ENCODE measurements at regions not wholly inside any gene's neighbourhood (a gene's known extent, or its start where the extent isn't known, plus 50 kb on each side); places are given as distances from the start of the nearest gene placed in this dataset.
A peak's percentile ranks its signal among the peaks of the same experiment; 100 is the strongest.

- DNase-seq: no peak
- Mint-ChIP-seq H3K4me3 (peak overlapping the region; percentile 70; the same call in 1 of the 2 replicates), H3K4me1 (ENCODE audit: low read depth) (peaks cover 86% of the 10 kb centered on the region; the same call in 1 of the 2 replicates), H3K36me3 (ENCODE audit: low read depth) (peaks cover 5% of the 10 kb centered on the region; the same call in 1 of the 2 replicates), H3K9me3 (no peaks in the 10 kb centered on the region; the same call in 1 of the 2 replicates), H3K27ac (peak overlapping the region; percentile 76; the same call in 1 of the 2 replicates), H3K27me3 (ENCODE audit: insufficient read depth) (no peaks in the 10 kb centered on the region)
- TF ChIP-seq CTCF (IDR thresholded peaks at IDR 0.05): no peak
Measured at GRCh38 chr13:105073041-105073440, 1462.4 kb downstream of the EFNB2 start.

GRCh38 chr13:105070452-105070851, 1465.0 kb downstream of the EFNB2 start:
- Mint-ChIP-seq H3K9me3 (no peaks in the 10 kb centered on the region; the same call in 1 of the 2 replicates), H3K27me3 (ENCODE audit: insufficient read depth) (no peaks in the 10 kb centered on the region), H3K27ac (peak overlapping the region; percentile 82; the same call in 1 of the 2 replicates), H3K4me1 (ENCODE audit: low read depth) (peaks cover 71% of the 10 kb centered on the region; the same call in 1 of the 2 replicates), H3K36me3 (ENCODE audit: low read depth) (peaks cover 5% of the 10 kb centered on the region; the same call in 1 of the 2 replicates), H3K4me3 (peak overlapping the region; percentile 61; the same call in 1 of the 2 replicates)
- TF ChIP-seq CTCF (IDR thresholded peaks at IDR 0.05): no peak
- no peak for DNase-seq

GRCh38 chr13:105069106-105069505, 1466.4 kb downstream of the EFNB2 start:
- H3K4me1 Mint-ChIP-seq (ENCODE audit: low read depth): peaks cover 60% of the 10 kb centered on the region; the same call in 1 of the 2 replicates
- DNase-seq: no peak
- H3K36me3 Mint-ChIP-seq (ENCODE audit: low read depth): peaks cover 5% of the 10 kb centered on the region; the same call in 1 of the 2 replicates
- peak overlapping the region; percentile 90; the same call in 1 of the 2 replicates for H3K27ac Mint-ChIP-seq
- peak overlapping the region; percentile 87; the same call in 1 of the 2 replicates for H3K4me3 Mint-ChIP-seq
- no peaks in the 10 kb centered on the region; the same call in 1 of the 2 replicates for H3K9me3 Mint-ChIP-seq
- H3K27me3 Mint-ChIP-seq (ENCODE audit: insufficient read depth): no peaks in the 10 kb centered on the region
- TF ChIP-seq CTCF (IDR thresholded peaks at IDR 0.05): no peak

GRCh38 chr13:105063676-105064075, 1471.8 kb downstream of the EFNB2 start:
- Mint-ChIP-seq H3K9me3 (no peaks in the 10 kb centered on the region; the same call in 1 of the 2 replicates), H3K36me3 (ENCODE audit: low read depth) (no peaks in the 10 kb centered on the region; the same call in 1 of the 2 replicates), H3K4me1 (ENCODE audit: low read depth) (peaks cover 44% of the 10 kb centered on the region; the same call in 1 of the 2 replicates), H3K4me3 (no peak overlapping the region), H3K27me3 (ENCODE audit: insufficient read depth) (no peaks in the 10 kb centered on the region), H3K27ac (no peak overlapping the region)
- TF ChIP-seq CTCF (IDR thresholded peaks at IDR 0.05): no peak
- no peak for DNase-seq

GRCh38 chr13:105059786-105060185, 1475.7 kb downstream of the EFNB2 start:
- peak overlapping the region; percentile 80; the same call in 1 of the 2 replicates for H3K27ac Mint-ChIP-seq
- no peak for TF ChIP-seq CTCF (IDR thresholded peaks at IDR 0.05)
- H3K4me1 Mint-ChIP-seq (ENCODE audit: low read depth): peaks cover 62% of the 10 kb centered on the region; the same call in 1 of the 2 replicates
- peak overlapping the region; percentile 63; the same call in 1 of the 2 replicates for H3K4me3 Mint-ChIP-seq
- no peaks in the 10 kb centered on the region for H3K27me3 Mint-ChIP-seq (ENCODE audit: insufficient read depth)
- no peaks in the 10 kb centered on the region; the same call in 1 of the 2 replicates for H3K9me3 Mint-ChIP-seq
- H3K36me3 Mint-ChIP-seq (ENCODE audit: low read depth): no peaks in the 10 kb centered on the region; the same call in 1 of the 2 replicates
- no peak for DNase-seq
